Skeletal muscle tissue (tissue), 3 donors: ENCODE measurements at regions not wholly inside any gene's neighbourhood (a gene's known extent, or its start where the extent isn't known, plus 50 kb on each side); places are given as distances from the start of the nearest gene placed in this dataset.

Experiments
- H3K27ac ChIP-seq: one replicate; pipeline ENCODE4 v1.7.0; 2013; ENCODE audit warnings: mild to moderate bottlenecking, low read depth, low read length, inconsistent platforms
- H3K27me3 ChIP-seq, 3 donors: one replicate each; pipeline ENCODE4 v1.7.0; 2013; ENCODE audit warnings: low read length in 3 of 3; ENCODE audit not compliant: control insufficient read depth in 3 of 3, insufficient read depth in 3 of 3
- H3K36me3 ChIP-seq, 3 donors: one replicate each; pipeline ENCODE4 v1.7.0; 2013; ENCODE audit warnings: low read length in 3 of 3; ENCODE audit not compliant: control insufficient read depth in 3 of 3, insufficient read depth in 3 of 3
- H3K4me1 ChIP-seq, 3 donors: one replicate each; pipeline ENCODE4 v1.7.0; 2013; ENCODE audit warnings: low read length in 3 of 3, mild to moderate bottlenecking in 3 of 3; ENCODE audit not compliant: control insufficient read depth in 3 of 3, insufficient read depth in 3 of 3
- H3K4me3 ChIP-seq, 3 donors: one replicate each; pipeline ENCODE4 v1.7.0; 2013; ENCODE audit warnings: low read length in 3 of 3
- H3K9ac ChIP-seq, 3 donors: one replicate each; pipeline ENCODE4 v1.7.0; 2013; ENCODE audit warnings: low read length in 3 of 3, mild to moderate bottlenecking in 3 of 3, moderate library complexity in 2 of 3, low read depth in 1 of 3
- H3K9me3 ChIP-seq, 3 donors: one replicate each; pipeline ENCODE4 v1.7.0; 2013; ENCODE audit warnings: low read length in 3 of 3; ENCODE audit not compliant: control insufficient read depth in 3 of 3
- donor health status: Osteomylitis.

- no peak overlapping the region for H3K27ac ChIP-seq
- H3K9ac ChIP-seq, result no peak overlapping the region
- peaks cover 85 to 90% (median 89%) of the 10 kb centered on the region in 3 donors for H3K27me3 ChIP-seq
- H3K36me3 ChIP-seq, result no peaks in the 10 kb centered on the region
- no peak overlapping the region for H3K4me3 ChIP-seq
- peaks cover 0 to 5% (median 3%) of the 10 kb centered on the region in 3 donors for H3K4me1 ChIP-seq
- no peaks in the 10 kb centered on the region for H3K9me3 ChIP-seq
These were observed 65.6 kb upstream of the POLG start for GRCh38 chr15:89400116-89400781.

- Histone ChIP-seq H3K9me3 (no peaks in the 10 kb centered on the region), H3K4me3 (peak overlapping the region in 2 of 3 donors; percentile 35 to 45), H3K36me3 (no peaks in the 10 kb centered on the region), H3K27ac (no peak overlapping the region), H3K27me3 (peaks cover 84 to 89% (median 85%) of the 10 kb centered on the region in 3 donors), H3K9ac (peak overlapping the region in 1 of 3 donors; percentile 57), H3K4me1 (peaks cover 0 to 5% (median 3%) of the 10 kb centered on the region in 3 donors)
These were observed 64.9 kb upstream of the POLG start for GRCh38 chr15:89399238-89400115.

GRCh38 chr15:89398896-89399237, 64.2 kb upstream of the POLG start:
- H3K36me3 ChIP-seq, result no peaks in the 10 kb centered on the region
- peaks cover 0 to 5% (median 3%) of the 10 kb centered on the region in 3 donors for H3K4me1 ChIP-seq
- H3K4me3 ChIP-seq, result no peak overlapping the region
- no peaks in the 10 kb centered on the region for H3K9me3 ChIP-seq
- H3K27ac ChIP-seq, result no peak overlapping the region
- peaks cover 81 to 89% (median 82%) of the 10 kb centered on the region in 3 donors for H3K27me3 ChIP-seq
- no peak overlapping the region for H3K9ac ChIP-seq

- Histone ChIP-seq H3K4me3 (no peak overlapping the region), H3K9me3 (no peaks in the 10 kb centered on the region), H3K4me1 (peaks cover 0 to 5% (median 3%) of the 10 kb centered on the region in 3 donors), H3K27ac (no peak overlapping the region), H3K36me3 (no peaks in the 10 kb centered on the region), H3K27me3 (peaks cover 74 to 88% (median 77%) of the 10 kb centered on the region in 3 donors), H3K9ac (no peak overlapping the region)
These were observed 63.0 kb upstream of the POLG start for GRCh38 chr15:89397653-89398023.

- Histone ChIP-seq H3K4me3 (no peak overlapping the region), H3K9ac (no peak overlapping the region)
These were observed 62.4 kb upstream of the POLG start for GRCh38 chr15:89396723-89397652.

GRCh38 chr15:89395996-89396395, 61.4 kb upstream of the POLG start:
- peaks cover 65 to 81% (median 72%) of the 10 kb centered on the region in 3 donors for H3K27me3 ChIP-seq
- no peak overlapping the region for H3K27ac ChIP-seq
- H3K4me1 ChIP-seq, result peaks cover 0 to 5% (median 3%) of the 10 kb centered on the region in 3 donors
- H3K4me3 ChIP-seq, result no peak overlapping the region
- H3K36me3 ChIP-seq, result no peaks in the 10 kb centered on the region
- H3K9ac ChIP-seq, result no peak overlapping the region
- no peaks in the 10 kb centered on the region for H3K9me3 ChIP-seq

More at GRCh38 chr15:89396723-89397652, 62.4 kb upstream of the POLG start:
- Histone ChIP-seq H3K27me3 (peaks cover 75 to 82% (median 77%) of the 10 kb centered on the region in 3 donors), H3K9me3 (no peaks in the 10 kb centered on the region), H3K27ac (no peak overlapping the region), H3K4me1 (peaks cover 0 to 5% (median 3%) of the 10 kb centered on the region in 3 donors), H3K36me3 (no peaks in the 10 kb centered on the region)

- Histone ChIP-seq H3K4me3 (no peak overlapping the region), H3K4me1 (peaks cover 0 to 5% (median 3%) of the 10 kb centered on the region in 3 donors), H3K27ac (no peak overlapping the region), H3K27me3 (peaks cover 60 to 80% (median 69%) of the 10 kb centered on the region in 3 donors), H3K36me3 (no peaks in the 10 kb centered on the region), H3K9ac (no peak overlapping the region), H3K9me3 (no peaks in the 10 kb centered on the region)
These were observed 60.8 kb upstream of the POLG start for GRCh38 chr15:89395461-89395871.

- H3K27ac ChIP-seq, result no peak overlapping the region
- H3K27me3 ChIP-seq, result peaks cover 57 to 81% (median 71%) of the 10 kb centered on the region in 3 donors
- H3K9ac ChIP-seq, result no peak overlapping the region
- H3K9me3 ChIP-seq, result no peaks in the 10 kb centered on the region
- no peaks in the 10 kb centered on the region for H3K36me3 ChIP-seq
- peaks cover 0 to 5% (median 3%) of the 10 kb centered on the region in 3 donors for H3K4me1 ChIP-seq
- no peak overlapping the region for H3K4me3 ChIP-seq
These were observed 60.4 kb upstream of the POLG start for GRCh38 chr15:89395031-89395430.

- no peaks in the 10 kb centered on the region for H3K4me1 ChIP-seq
- no peak overlapping the region for H3K9ac ChIP-seq
- no peaks in the 10 kb centered on the region for H3K36me3 ChIP-seq
- H3K9me3 ChIP-seq, result no peaks in the 10 kb centered on the region
- H3K4me3 ChIP-seq, result no peak overlapping the region
- peaks cover 40 to 71% (median 66%) of the 10 kb centered on the region in 3 donors for H3K27me3 ChIP-seq
- H3K27ac ChIP-seq, result no peak overlapping the region
These were observed 58.4 kb upstream of the POLG start for GRCh38 chr15:89393056-89393455.
